Tibial nerve (tissue), 4 donors: ENCODE measurements at regions not wholly inside any gene's neighbourhood (a gene's known extent, or its start where the extent isn't known, plus 50 kb on each side); places are given as distances from the start of the nearest gene placed in this dataset.

ENCODE experiments used
- EP300 ChIP-seq, 2 donors: sonication (generic); formaldehyde crosslinking; IDR thresholded peaks; one replicate each; pipeline ENCODE4 v1.6.1; 2017; ENCODE audit warnings: antibody characterized with exemption in 2 of 2, mild to moderate bottlenecking in 1 of 2
- POLR2A ChIP-seq, 2 donors: fragments of 450-650 bp; IDR thresholded peaks; one replicate each; pipeline ENCODE4 v1.6.1; 2017; ENCODE audit warnings: antibody characterized with exemption in 2 of 2, mild to moderate bottlenecking in 2 of 2, moderate library complexity in 2 of 2
- TF ChIP-seq, protein P1 (sequence below), 5 experiments: fragments of 200-600 bp in 3 of 5; fragments of 450-650 bp in 2 of 5; sonication (generic) in 3 of 5; IDR thresholded peaks; one replicate each; pipeline ENCODE4 v1.5.1; 2016 to 2019; ENCODE audit warnings: antibody characterized with exemption in 5 of 5, mild to moderate bottlenecking in 3 of 5, moderate library complexity in 2 of 5

DNA sequence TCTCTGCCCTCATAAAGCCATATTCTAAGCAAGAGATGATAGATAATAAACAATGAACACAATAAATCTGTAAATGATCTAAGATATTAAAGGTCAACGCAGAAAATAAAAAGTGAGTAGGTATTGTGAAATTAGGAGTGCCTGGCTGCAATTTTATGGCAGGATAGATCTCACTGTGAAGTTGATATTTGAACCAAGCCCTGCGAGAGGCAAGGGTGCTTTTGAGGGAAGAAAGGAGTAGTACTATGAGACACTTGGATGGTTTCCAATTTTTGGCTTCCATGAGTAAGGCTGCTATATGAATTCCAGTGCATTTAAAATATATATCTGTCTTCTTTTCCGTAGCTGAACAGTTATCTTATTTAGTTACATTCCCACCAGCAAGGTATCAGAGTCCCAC lies 720.0 kb upstream of the CNTN5 start:
- TF ChIP-seq, protein P1, sequence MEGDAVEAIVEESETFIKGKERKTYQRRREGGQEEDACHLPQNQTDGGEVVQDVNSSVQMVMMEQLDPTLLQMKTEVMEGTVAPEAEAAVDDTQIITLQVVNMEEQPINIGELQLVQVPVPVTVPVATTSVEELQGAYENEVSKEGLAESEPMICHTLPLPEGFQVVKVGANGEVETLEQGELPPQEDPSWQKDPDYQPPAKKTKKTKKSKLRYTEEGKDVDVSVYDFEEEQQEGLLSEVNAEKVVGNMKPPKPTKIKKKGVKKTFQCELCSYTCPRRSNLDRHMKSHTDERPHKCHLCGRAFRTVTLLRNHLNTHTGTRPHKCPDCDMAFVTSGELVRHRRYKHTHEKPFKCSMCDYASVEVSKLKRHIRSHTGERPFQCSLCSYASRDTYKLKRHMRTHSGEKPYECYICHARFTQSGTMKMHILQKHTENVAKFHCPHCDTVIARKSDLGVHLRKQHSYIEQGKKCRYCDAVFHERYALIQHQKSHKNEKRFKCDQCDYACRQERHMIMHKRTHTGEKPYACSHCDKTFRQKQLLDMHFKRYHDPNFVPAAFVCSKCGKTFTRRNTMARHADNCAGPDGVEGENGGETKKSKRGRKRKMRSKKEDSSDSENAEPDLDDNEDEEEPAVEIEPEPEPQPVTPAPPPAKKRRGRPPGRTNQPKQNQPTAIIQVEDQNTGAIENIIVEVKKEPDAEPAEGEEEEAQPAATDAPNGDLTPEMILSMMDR (IDR thresholded peaks at IDR 0.05), result no peak
- TF ChIP-seq POLR2A (IDR thresholded peaks at IDR 0.05) (no peak), EP300 (IDR thresholded peaks at IDR 0.05) (no peak)
